Dendritic cell treated with granulocyte-macrophage colony-stimulating factor and Interleukin-4, amounts not matched to agents 40 ng/mL and 50 ng/mL, for 4 days (primary cell): ENCODE measurements at regions not wholly inside any gene's neighbourhood (a gene's known extent, or its start where the extent isn't known, plus 50 kb on each side); places are given as distances from the start of the nearest gene placed in this dataset.

Experiments used
- H3K27ac Mint-ChIP-seq: one replicate; pipeline ENCODE4 v1.8.0; 2022; ENCODE audit warnings: mild to moderate bottlenecking, mixed read lengths
- H3K27me3 Mint-ChIP-seq: one replicate; pipeline ENCODE4 v1.8.0; 2022; ENCODE audit warnings: mild to moderate bottlenecking, mixed read lengths
- H3K36me3 Mint-ChIP-seq: one replicate; pipeline ENCODE4 v1.8.0; 2022; ENCODE audit warnings: low read depth, mixed read lengths
- H3K4me1 Mint-ChIP-seq: one replicate; pipeline ENCODE4 v1.8.0; 2022; ENCODE audit warnings: low read depth, mixed read lengths
- H3K4me3 Mint-ChIP-seq: one replicate; pipeline ENCODE4 v1.8.0; 2022; ENCODE audit warnings: mild to moderate bottlenecking, moderate library complexity, mixed read lengths
- H3K9me3 Mint-ChIP-seq: one replicate; pipeline ENCODE4 v1.8.0; 2022; ENCODE audit warnings: mixed read lengths
- intact Hi-C: fragments of 100-400 bp; cut with micrococcal nuclease; formaldehyde crosslinking; loops from one replicate; pipeline ENCODE4 v1.15.0; 2022

GRCh38 chr15:23913081-23913480 lies 226.0 kb upstream of the NDN start:
- no peak overlapping the region for H3K27ac Mint-ChIP-seq
- H3K4me3 Mint-ChIP-seq = no peak overlapping the region
- no peaks in the 10 kb centered on the region for H3K36me3 Mint-ChIP-seq
- H3K27me3 Mint-ChIP-seq = no peaks in the 10 kb centered on the region
- H3K4me1 Mint-ChIP-seq = no peaks in the 10 kb centered on the region
- no peaks in the 10 kb centered on the region for H3K9me3 Mint-ChIP-seq
- intact Hi-C loops = no loop called here

GRCh38 chr15:23913635-23914034 lies 226.5 kb upstream of the NDN start:
- Mint-ChIP-seq H3K4me1 (no peaks in the 10 kb centered on the region), H3K9me3 (no peaks in the 10 kb centered on the region), H3K36me3 (no peaks in the 10 kb centered on the region), H3K27me3 (no peaks in the 10 kb centered on the region), H3K4me3 (no peak overlapping the region), H3K27ac (no peak overlapping the region)
- intact Hi-C loops = no loop called here

DNA sequence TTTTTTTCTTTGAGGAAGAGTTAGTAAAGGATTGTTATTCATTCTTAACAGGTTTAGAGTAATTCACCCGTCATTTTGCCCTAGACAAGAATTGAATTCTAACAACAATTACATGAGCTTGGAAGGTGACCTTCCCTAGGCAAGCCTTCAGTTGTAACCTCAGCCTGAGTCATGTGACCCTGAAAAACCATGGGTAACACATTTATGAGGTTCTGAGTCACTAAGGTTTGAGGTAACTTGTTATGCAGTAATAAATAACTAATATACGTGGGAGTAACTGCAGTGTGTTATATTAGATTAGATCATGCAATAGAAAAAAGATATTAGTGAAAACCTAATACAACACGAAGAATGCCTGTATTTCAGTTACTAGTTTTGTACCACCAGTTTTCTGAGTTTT lies 237.6 kb upstream of the NDN start:
- Mint-ChIP-seq H3K27ac (no peak overlapping the region), H3K4me3 (no peak overlapping the region), H3K27me3 (no peaks in the 10 kb centered on the region), H3K36me3 (no peaks in the 10 kb centered on the region), H3K9me3 (peaks cover 6% of the 10 kb centered on the region), H3K4me1 (no peaks in the 10 kb centered on the region)
- intact Hi-C loops = no loop called here

GRCh38 chr15:23954931-23955330 lies 267.8 kb upstream of the NDN start:
- Mint-ChIP-seq H3K36me3 (no peaks in the 10 kb centered on the region), H3K4me3 (no peak overlapping the region), H3K27ac (no peak overlapping the region), H3K27me3 (no peaks in the 10 kb centered on the region), H3K4me1 (no peaks in the 10 kb centered on the region), H3K9me3 (peaks cover 33% of the 10 kb centered on the region)
- intact Hi-C loops = no loop called here

GRCh38 chr15:23983500-23984259 lies 296.6 kb upstream of the NDN start:
- peaks cover 53% of the 10 kb centered on the region for H3K9me3 Mint-ChIP-seq
- intact Hi-C loops = no loop called here
- H3K4me3 Mint-ChIP-seq = no peak overlapping the region
- no peaks in the 10 kb centered on the region for H3K4me1 Mint-ChIP-seq
- no peaks in the 10 kb centered on the region for H3K36me3 Mint-ChIP-seq
- H3K27me3 Mint-ChIP-seq = no peaks in the 10 kb centered on the region
- H3K27ac Mint-ChIP-seq = no peak overlapping the region

GRCh38 chr15:23994273-23994672 lies 307.2 kb upstream of the NDN start:
- no peak overlapping the region for H3K4me3 Mint-ChIP-seq
- peaks cover 77% of the 10 kb centered on the region for H3K9me3 Mint-ChIP-seq
- no peaks in the 10 kb centered on the region for H3K4me1 Mint-ChIP-seq
- H3K27ac Mint-ChIP-seq = no peak overlapping the region
- no peaks in the 10 kb centered on the region for H3K36me3 Mint-ChIP-seq
- intact Hi-C loops = no loop called here
- H3K27me3 Mint-ChIP-seq = no peaks in the 10 kb centered on the region

- intact Hi-C loops = no loop called here
- Mint-ChIP-seq H3K4me1 (no peaks in the 10 kb centered on the region), H3K9me3 (peaks cover 59% of the 10 kb centered on the region), H3K27me3 (no peaks in the 10 kb centered on the region), H3K36me3 (no peaks in the 10 kb centered on the region), H3K27ac (no peak overlapping the region), H3K4me3 (no peak overlapping the region)
Observed at GRCh38 chr15:23998056-23998455, 311.0 kb upstream of the NDN start.

- Mint-ChIP-seq H3K9me3 (peaks cover 50% of the 10 kb centered on the region), H3K4me1 (no peaks in the 10 kb centered on the region), H3K4me3 (no peak overlapping the region), H3K27me3 (no peaks in the 10 kb centered on the region), H3K36me3 (no peaks in the 10 kb centered on the region), H3K27ac (no peak overlapping the region)
- intact Hi-C loops = no loop called here
Observed at GRCh38 chr15:24008476-24008875, 321.4 kb upstream of the NDN start.

- H3K36me3 Mint-ChIP-seq = no peaks in the 10 kb centered on the region
- intact Hi-C loops = no loop called here
- H3K4me3 Mint-ChIP-seq = no peak overlapping the region
- no peaks in the 10 kb centered on the region for H3K4me1 Mint-ChIP-seq
- H3K27me3 Mint-ChIP-seq = no peaks in the 10 kb centered on the region
- H3K9me3 Mint-ChIP-seq = peaks cover 19% of the 10 kb centered on the region
- H3K27ac Mint-ChIP-seq = no peak overlapping the region
Observed at GRCh38 chr15:24017470-24017869, 330.4 kb upstream of the NDN start.

GRCh38 chr15:24039683-24040082 lies 352.6 kb upstream of the NDN start:
- Mint-ChIP-seq H3K9me3 (peaks cover 80% of the 10 kb centered on the region), H3K4me3 (no peak overlapping the region), H3K36me3 (no peaks in the 10 kb centered on the region), H3K27me3 (no peaks in the 10 kb centered on the region), H3K27ac (no peak overlapping the region), H3K4me1 (no peaks in the 10 kb centered on the region)
- intact Hi-C loops = no loop called here

DNA sequence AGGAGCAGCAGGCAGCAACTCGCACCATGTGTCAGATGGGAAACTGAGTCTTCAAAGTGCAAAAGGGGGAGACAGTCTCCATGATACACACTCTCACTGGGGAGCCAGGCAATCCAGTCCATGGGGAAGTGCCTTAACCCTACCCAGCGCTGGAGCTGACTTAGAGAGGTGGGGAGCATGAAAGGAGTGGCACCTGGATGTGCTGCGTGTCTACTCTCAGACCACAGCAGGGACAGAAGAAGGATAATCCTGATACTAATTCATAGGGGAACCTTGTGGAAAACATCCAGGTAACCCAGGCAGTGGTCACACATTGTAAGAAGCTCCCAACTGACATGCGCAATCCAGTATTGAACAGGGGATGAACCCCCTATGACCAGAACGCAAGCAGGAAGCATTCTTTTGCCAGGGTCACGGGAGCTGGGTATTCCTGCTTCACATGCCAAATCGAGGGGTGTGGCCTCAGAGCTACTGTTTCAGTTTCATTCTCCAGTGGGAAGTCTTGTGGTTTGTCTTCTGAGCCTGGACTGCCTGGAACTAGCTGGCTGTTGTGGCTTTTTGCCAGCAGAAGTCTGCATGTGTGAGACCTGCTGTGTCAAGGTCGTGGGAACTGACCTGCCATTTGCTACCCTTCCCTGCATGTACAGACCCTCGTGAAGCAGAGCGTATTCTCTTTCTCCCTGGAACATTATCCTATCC lies 367.6 kb upstream of the NDN start:
- Mint-ChIP-seq H3K9me3 (peaks cover 23% of the 10 kb centered on the region), H3K27ac (no peak overlapping the region), H3K36me3 (no peaks in the 10 kb centered on the region), H3K4me3 (no peak overlapping the region), H3K4me1 (no peaks in the 10 kb centered on the region), H3K27me3 (no peaks in the 10 kb centered on the region)
- intact Hi-C loops = no loop called here

GRCh38 chr15:24067733-24068501 lies 380.8 kb upstream of the NDN start:
- no peak overlapping the region for H3K27ac Mint-ChIP-seq
- no peaks in the 10 kb centered on the region for H3K4me1 Mint-ChIP-seq
- intact Hi-C loops = no loop called here
- no peaks in the 10 kb centered on the region for H3K36me3 Mint-ChIP-seq
- no peaks in the 10 kb centered on the region for H3K27me3 Mint-ChIP-seq
- peaks cover 48% of the 10 kb centered on the region for H3K9me3 Mint-ChIP-seq
- H3K4me3 Mint-ChIP-seq = no peak overlapping the region

- H3K4me3 Mint-ChIP-seq = no peak overlapping the region
- no peaks in the 10 kb centered on the region for H3K4me1 Mint-ChIP-seq
- intact Hi-C loops = no loop called here
- peaks cover 31% of the 10 kb centered on the region for H3K9me3 Mint-ChIP-seq
- no peaks in the 10 kb centered on the region for H3K36me3 Mint-ChIP-seq
- no peaks in the 10 kb centered on the region for H3K27me3 Mint-ChIP-seq
- no peak overlapping the region for H3K27ac Mint-ChIP-seq
Observed at GRCh38 chr15:24075420-24076089, 388.4 kb upstream of the NDN start.
